Endothelial cell of umbilical vein (primary cell): ENCODE measurements at regions not wholly inside any gene's neighbourhood (a gene's known extent, or its start where the extent isn't known, plus 50 kb on each side); places are given as distances from the start of the nearest gene placed in this dataset.

Experiments used
- BruUV-seq: library from RNA; stranded (reverse); fragments of 400-500 nt; replicated peaks from 2 replicates; lab custom pipeline; 2021; lab: Mats Ljungman, UMichigan
- CTCF ChIA-PET: fragments of 300-600, 350-600 bp; sonication (Branson Sonifier 250); formaldehyde crosslinking; loops from one replicate; lab custom pipeline; 2021; ENCODE audit warnings: antibody characterized with exemption, inconsistent platforms; lab: Charles Lee
- POLR2A ChIA-PET: fragments of 300-600, 350-600 bp; sonication (Branson Sonifier 250); formaldehyde crosslinking; loops from one replicate; lab custom pipeline; 2021; ENCODE audit warnings: antibody characterized with exemption, inconsistent platforms; lab: Charles Lee
- DNase-seq: peaks from one replicate; pipeline ENCODE4 v3.0.0-alpha.2; 2011; ENCODE audit warnings: low read depth, low spot score
- FAIRE-seq: peaks from 2 replicates; lab custom pipeline; 2011; peaks lifted over from hg19 to GRCh38; lab: Jason Lieb, UNC
- H2AFZ ChIP-seq: 2 replicates; pipeline ENCODE4 v1.6.0; 2012; ENCODE audit warnings: low read depth, low read length, control low read depth, inconsistent platforms
- H3K27ac ChIP-seq: 2 replicates; pipeline ENCODE4 v1.5.1; 2011; ENCODE audit warnings: low read depth, mild to moderate bottlenecking, control low read depth, low read length, moderate library complexity; ENCODE audit not compliant: insufficient read depth
- H3K27me3 ChIP-seq, 2 experiments: 2 replicates each; pipeline versions ENCODE4 v1.6.0 to v1.6.1; 2011; ENCODE audit warnings: low read length in 2 of 2, mixed read lengths in 1 of 2; ENCODE audit not compliant: control insufficient read depth in 2 of 2, insufficient read depth in 2 of 2
- H3K36me3 ChIP-seq, 2 experiments: 2 replicates in 1 of 2; 3 replicates in 1 of 2; pipeline ENCODE4 v1.5.1; 2011; ENCODE audit warnings: low read length in 2 of 2, mild to moderate bottlenecking in 1 of 2, moderate library complexity in 1 of 2; ENCODE audit not compliant: control insufficient read depth in 2 of 2, insufficient read depth in 2 of 2; ENCODE audit errors: extremely low read depth in 1 of 2
- H3K4me1 ChIP-seq: 3 replicates; pipeline ENCODE4 v1.5.1; 2011; ENCODE audit warnings: mild to moderate bottlenecking, low read length; ENCODE audit not compliant: control insufficient read depth, insufficient read depth; ENCODE audit errors: extremely low read depth
- H3K4me2 ChIP-seq: 2 replicates; pipeline ENCODE4 v1.6.1; 2011; ENCODE audit warnings: low read length, control low read depth, mixed read lengths; ENCODE audit not compliant: insufficient read depth
- H3K4me3 ChIP-seq, 3 experiments: fragments of 200-600 bp in 1 of 3; sonication (generic), shearing (Covaris generic) in 1 of 3; replicated peaks in 1 of 3; 2 replicates each; pipeline ENCODE4 v1.5.1; 2011 to 2016; ENCODE audit warnings: control low read depth in 3 of 3, low read length in 3 of 3, mild to moderate bottlenecking in 2 of 3, inconsistent platforms in 1 of 3, low read depth in 1 of 3, moderate library complexity in 1 of 3; ENCODE audit not compliant: insufficient read depth in 1 of 3
- H3K79me2 ChIP-seq: 2 replicates; pipeline ENCODE4 v1.6.0; 2012; ENCODE audit warnings: low read length, inconsistent platforms; ENCODE audit not compliant: control insufficient read depth, insufficient read depth
- H3K9ac ChIP-seq: replicated peaks from 2 replicates; pipeline ENCODE3; 2011; ENCODE audit warnings: low read length, control low read depth; ENCODE audit not compliant: insufficient read depth; ENCODE audit errors: extremely low read depth
- H3K9me1 ChIP-seq: replicated peaks from 3 replicates; pipeline ENCODE4 v1.6.0; 2011; ENCODE audit warnings: mild to moderate bottlenecking, low read length; ENCODE audit not compliant: control insufficient read depth, insufficient read depth; ENCODE audit errors: extremely low read depth
- H3K9me3 ChIP-seq: replicated peaks from 2 replicates; pipeline ENCODE4 v1.5.1; 2012; ENCODE audit warnings: low read length, inconsistent platforms; ENCODE audit not compliant: control insufficient read depth, insufficient read depth
- H4K20me1 ChIP-seq: replicated peaks from 2 replicates; pipeline ENCODE3; 2011; ENCODE audit warnings: mild to moderate bottlenecking, low read length; ENCODE audit not compliant: control insufficient read depth, insufficient read depth; ENCODE audit errors: extremely low read depth
- CTCF ChIP-seq, 2 donors: IDR thresholded peaks; 1 replicate in 1 of 2; 2 replicates in 1 of 2; pipeline ENCODE4 v1.5.1; 2011; ENCODE audit warnings: low read length in 2 of 2, mild to moderate bottlenecking in 2 of 2, moderate library complexity in 2 of 2, control low read depth in 1 of 2, inconsistent platforms in 1 of 2, low read depth in 1 of 2; ENCODE audit not compliant: insufficient read depth in 1 of 2; ENCODE audit errors: extremely low read depth in 1 of 2
- EZH2 ChIP-seq: IDR thresholded peaks from 2 replicates; pipeline ENCODE4 v1.6.1; 2012; ENCODE audit warnings: borderline replicate concordance, low read depth, mild to moderate bottlenecking, moderate library complexity, low read length, inconsistent platforms; ENCODE audit not compliant: severe bottlenecking
- MYC ChIP-seq: IDR thresholded peaks from one replicate; pipeline ENCODE4 v1.6.1; 2011; ENCODE audit warnings: mild to moderate bottlenecking, low read depth, low read length
- POLR2A ChIP-seq: IDR thresholded peaks from 2 replicates; pipeline ENCODE4 v1.6.1; 2012; ENCODE audit warnings: low read depth, mild to moderate bottlenecking, control low read depth, low read length
- POLR2AphosphoS5 ChIP-seq: IDR thresholded peaks from 2 replicates; pipeline ENCODE4 v1.6.1; 2012; ENCODE audit warnings: low read depth, mild to moderate bottlenecking, control low read depth, low read length, moderate library complexity; ENCODE audit not compliant: insufficient read depth
- dilution Hi-C: fragments of 300-500 bp; cut with MboI; formaldehyde crosslinking; loops from one replicate; pipeline ENCODE4 v1.15.0; 2019; ENCODE audit warnings: low sequenced_read_pairs; ENCODE audit not compliant: extremely low pct_ligation_motif_present
- intact Hi-C: fragments of 100-400 bp; cut with micrococcal nuclease; formaldehyde crosslinking; loops from one replicate; pipeline ENCODE4 v1.10.0; 2022

GRCh38 chr1:112793631-112794565 lies 78.8 kb upstream of the PPM1J start:
- BruUV-seq: no TSS peak
- Histone ChIP-seq H3K4me3 (no peak overlapping the region), H3K4me1 (no peaks in the 10 kb centered on the region), H3K27me3 (peaks cover 0 to 2% of the 10 kb centered on the region in 2 experiments), H3K9ac (no peak overlapping the region), H3K79me2 (no peaks in the 10 kb centered on the region), H2AFZ (no peak overlapping the region), H3K9me3 (no peaks in the 10 kb centered on the region), H3K9me1 (no peaks in the 10 kb centered on the region), H4K20me1 (no peaks in the 10 kb centered on the region), H3K27ac (no peak overlapping the region), H3K4me2 (no peak overlapping the region), H3K36me3 (no peaks in the 10 kb centered on the region)
- FAIRE-seq (no peak), DNase-seq (no peak)
- intact Hi-C loops: no loop called here
- ChIA-PET POLR2A (no interaction called here), CTCF (no interaction called here)
- dilution Hi-C loops: no loop called here
- TF ChIP-seq MYC: no peak
- no peak for TF ChIP-seq POLR2AphosphoS5
- TF ChIP-seq POLR2A: no peak
- TF ChIP-seq CTCF (IDR thresholded peaks at IDR 0.05; ENCODE audit: extremely low read depth in 1 of 2, insufficient read depth in 1 of 2, low read depth in 1 of 2, low read length in 2 of 2): no peak
- no peak for TF ChIP-seq EZH2
